H1 (cell line): ENCODE measurements at regions not wholly inside any gene's neighbourhood (a gene's known extent, or its start where the extent isn't known, plus 50 kb on each side); places are given as distances from the start of the nearest gene placed in this dataset.

Experiments
- CTCF ChIA-PET: fragments of 300-600 bp; sonication (Branson Sonifier 250); formaldehyde crosslinking; loops from one replicate; lab custom pipeline; 2021; ENCODE audit not compliant: partially characterized antibody; lab: Charles Lee
- POLR2A ChIA-PET: fragments of 300-600 bp; sonication (Branson Sonifier 250); formaldehyde crosslinking; loops from one replicate; lab custom pipeline; 2021; ENCODE audit warnings: inconsistent platforms; ENCODE audit not compliant: partially characterized antibody; lab: Charles Lee
- DNase-seq, 2 experiments: peaks; one replicate each; pipeline versions ENCODE4 v3.0.0 to v3.0.0-alpha.2; 2010 to 2022; ENCODE audit warnings: low spot score in 2 of 2, low read depth in 1 of 2, mixed read lengths in 1 of 2
- FAIRE-seq: peaks from 2 replicates; lab custom pipeline; 2011; peaks lifted over from hg19 to GRCh38; lab: Jason Lieb, UNC
- H2AFZ ChIP-seq: 2 replicates; pipeline ENCODE4 v1.8.1; 2012; ENCODE audit warnings: low read length, inconsistent platforms
- H2AK5ac ChIP-seq: 2 replicates; pipeline ENCODE4 v1.6.1; 2013; ENCODE audit warnings: low read depth, low read length
- H2BK120ac ChIP-seq: replicated peaks from 2 replicates; pipeline ENCODE3; 2013; ENCODE audit warnings: low read depth, low read length, inconsistent platforms
- H2BK12ac ChIP-seq: 2 replicates; pipeline ENCODE4 v1.6.1; 2013; ENCODE audit warnings: low read depth, low read length
- H2BK15ac ChIP-seq: 2 replicates; pipeline ENCODE4 v1.6.1; 2013; ENCODE audit warnings: low read length
- H2BK20ac ChIP-seq: 2 replicates; pipeline ENCODE4 v1.6.1; 2013; ENCODE audit warnings: low read length
- H2BK5ac ChIP-seq: 2 replicates; pipeline ENCODE4 v1.6.1; 2013; ENCODE audit warnings: low read depth, low read length
- H3K14ac ChIP-seq: 2 replicates; pipeline ENCODE4 v1.6.1; 2013; ENCODE audit warnings: inconsistent platforms; ENCODE audit not compliant: insufficient read length
- H3K18ac ChIP-seq: 2 replicates; pipeline ENCODE4 v1.6.1; 2013; ENCODE audit warnings: low read length; ENCODE audit errors: extremely low read depth
- H3K23ac ChIP-seq: 2 replicates; pipeline ENCODE4 v1.6.1; 2013; ENCODE audit warnings: inconsistent platforms; ENCODE audit not compliant: insufficient read length
- H3K23me2 ChIP-seq: 2 replicates; pipeline ENCODE4 v1.6.1; 2013; ENCODE audit warnings: low read depth, low read length
- H3K27ac ChIP-seq: 2 replicates; pipeline ENCODE4 v1.6.1; 2011; ENCODE audit warnings: low read depth, low read length, inconsistent platforms
- H3K27me3 ChIP-seq, 4 experiments: replicated peaks in 1 of 4; 1 replicate in 1 of 4; 2 replicates in 3 of 4; pipeline versions ENCODE4 v1.6.1 to v1.8.1; 2011 to 2013; ENCODE audit warnings: low read length in 3 of 4, mild to moderate bottlenecking in 3 of 4, inconsistent platforms in 2 of 4, mixed read lengths in 2 of 4, moderate library complexity in 1 of 4; ENCODE audit not compliant: control insufficient read depth in 3 of 4, insufficient read depth in 3 of 4; ENCODE audit errors: extremely low read depth in 1 of 4
- H3K36me3 ChIP-seq, 4 experiments: 2 replicates each; pipeline versions ENCODE4 v1.6.1 to v1.8.1; 2011 to 2013; ENCODE audit warnings: mild to moderate bottlenecking in 4 of 4, low read length in 3 of 4, moderate library complexity in 2 of 4, control low read depth in 1 of 4, inconsistent platforms in 1 of 4; ENCODE audit not compliant: insufficient read depth in 4 of 4, control insufficient read depth in 2 of 4
- H3K4ac ChIP-seq: replicated peaks from 2 replicates; pipeline ENCODE3; 2013; ENCODE audit warnings: low read length, low read depth, mixed read lengths, inconsistent platforms; ENCODE audit not compliant: insufficient read length
- H3K4me1 ChIP-seq, 4 experiments: replicated peaks in 1 of 4; 1 replicate in 1 of 4; 2 replicates in 3 of 4; pipeline versions ENCODE4 v1.6.1 to v1.8.1; 2011 to 2013; ENCODE audit warnings: low read length in 3 of 4, inconsistent platforms in 2 of 4, mixed read lengths in 1 of 4; ENCODE audit not compliant: insufficient read depth in 4 of 4, control insufficient read depth in 3 of 4
- H3K4me2 ChIP-seq, 2 experiments: 2 replicates each; pipeline versions ENCODE4 v1.6.1 to v1.8.1; 2011 to 2013; ENCODE audit warnings: low read depth in 2 of 2, low read length in 2 of 2, control low read depth in 1 of 2, inconsistent platforms in 1 of 2, mild to moderate bottlenecking in 1 of 2; ENCODE audit not compliant: insufficient read depth in 1 of 2
- H3K4me3 ChIP-seq, 4 experiments: fragments of 200-600, 300-600 bp in 1 of 4; sonication (generic), shearing (Covaris generic), sonication (Bioruptor Twin) in 1 of 4; 2 replicates each; pipeline versions ENCODE4 v1.5.1 to v1.8.1; 2011 to 2016; ENCODE audit warnings: low read length in 4 of 4, low read depth in 3 of 4, control low read depth in 2 of 4, inconsistent platforms in 2 of 4, mild to moderate bottlenecking in 2 of 4, mixed read lengths in 1 of 4, moderate library complexity in 1 of 4; ENCODE audit not compliant: insufficient read depth in 2 of 4; ENCODE audit errors: extremely low read depth in 1 of 4
- H3K56ac ChIP-seq: replicated peaks from 2 replicates; pipeline ENCODE3; 2013; ENCODE audit warnings: low read depth, mild to moderate bottlenecking, mixed read lengths, low read length, inconsistent platforms; ENCODE audit not compliant: insufficient read length
- H3K79me1 ChIP-seq: 2 replicates; pipeline ENCODE4 v1.6.1; 2013; ENCODE audit warnings: low read depth, low read length, control low read depth
- H3K79me2 ChIP-seq, 2 experiments: 2 replicates each; pipeline versions ENCODE4 v1.6.1 to v1.8.1; 2012 to 2013; ENCODE audit warnings: low read length in 2 of 2, mild to moderate bottlenecking in 2 of 2, inconsistent platforms in 1 of 2; ENCODE audit not compliant: insufficient read depth in 2 of 2, control insufficient read depth in 1 of 2
- H3K9ac ChIP-seq, 4 experiments: replicated peaks in 1 of 4; 1 replicate in 1 of 4; 2 replicates in 3 of 4; pipeline versions ENCODE4 v1.6.1 to v1.8.1; 2011 to 2013; ENCODE audit warnings: low read depth in 3 of 4, low read length in 3 of 4, control low read depth in 2 of 4, mild to moderate bottlenecking in 2 of 4, moderate library complexity in 2 of 4, inconsistent platforms in 1 of 4; ENCODE audit errors: extremely low read depth in 1 of 4
- H3K9me3 ChIP-seq, 2 experiments: 2 replicates each; pipeline versions ENCODE4 v1.6.1 to v1.8.1; 2012 to 2013; ENCODE audit warnings: mild to moderate bottlenecking in 2 of 2, moderate library complexity in 2 of 2, control low read depth in 1 of 2, inconsistent platforms in 1 of 2, low read depth in 1 of 2, low read length in 1 of 2, mixed read lengths in 1 of 2; ENCODE audit not compliant: insufficient read depth in 2 of 2
- H4K20me1 ChIP-seq, 2 experiments: replicated peaks in 1 of 2; 2 replicates each; pipeline versions ENCODE3 to v1.8.1; 2011 to 2013; ENCODE audit warnings: inconsistent platforms in 2 of 2, low read length in 2 of 2, mild to moderate bottlenecking in 1 of 2; ENCODE audit not compliant: insufficient read depth in 2 of 2, control insufficient read depth in 1 of 2
- H4K5ac ChIP-seq: 2 replicates; pipeline ENCODE4 v1.6.1; 2013; ENCODE audit warnings: low read length, low read depth, mixed read lengths, inconsistent platforms; ENCODE audit not compliant: insufficient read length
- H4K8ac ChIP-seq: 2 replicates; pipeline ENCODE4 v1.8.0; 2013; ENCODE audit warnings: mild to moderate bottlenecking, moderate library complexity, low read length, inconsistent platforms; ENCODE audit not compliant: insufficient read depth; ENCODE audit errors: extremely low read depth
- H4K91ac ChIP-seq: replicated peaks from 2 replicates; pipeline ENCODE3; 2013; ENCODE audit warnings: low read length, mixed read lengths, inconsistent platforms; ENCODE audit not compliant: insufficient read length
- CREB1 ChIP-seq: IDR thresholded peaks from 2 replicates; pipeline ENCODE4 v1.6.1; 2012; ENCODE audit warnings: inconsistent platforms
- EP300 ChIP-seq, 2 experiments: IDR thresholded peaks; 1 replicate in 1 of 2; 2 replicates in 1 of 2; pipeline ENCODE4 v1.6.1; 2011 to 2012; ENCODE audit warnings: low read depth in 2 of 2, low read length in 2 of 2, mild to moderate bottlenecking in 2 of 2, borderline replicate concordance in 1 of 2, inconsistent platforms in 1 of 2, moderate library complexity in 1 of 2
- GABPA ChIP-seq: IDR thresholded peaks from 2 replicates; pipeline ENCODE4 v1.6.1; 2011; ENCODE audit warnings: mild to moderate bottlenecking, low read length, moderate library complexity, borderline replicate concordance; ENCODE audit not compliant: insufficient read depth
- HDAC2 ChIP-seq, 2 experiments: fragments of 300-600 bp in 1 of 2; sonication (generic) in 1 of 2; IDR thresholded peaks; 2 replicates each; pipeline ENCODE4 v1.6.1; 2011 to 2012; ENCODE audit warnings: low read depth in 2 of 2, low read length in 2 of 2, mild to moderate bottlenecking in 2 of 2, moderate library complexity in 2 of 2, borderline replicate concordance in 1 of 2, inconsistent platforms in 1 of 2
- KDM1A ChIP-seq: fragments of 200-600, 300-600 bp; sonication (generic); IDR thresholded peaks from 2 replicates; pipeline ENCODE4 v1.7.1; 2016; ENCODE audit warnings: mild to moderate bottlenecking, low read length, borderline replicate concordance
- RAD21 ChIP-seq, 2 experiments: IDR thresholded peaks in 1 of 2; conservative IDR thresholded peaks in 1 of 2; 2 replicates each; pipeline ENCODE4 v1.6.1; 2011; ENCODE audit warnings: low read depth in 2 of 2, low read length in 2 of 2, improper control_type of control experiment in 1 of 2, inconsistent platforms in 1 of 2, mild to moderate bottlenecking in 1 of 2, moderate library complexity in 1 of 2
- SAP30 ChIP-seq: fragments of 300-600 bp; sonication (generic); IDR thresholded peaks from 2 replicates; pipeline ENCODE4 v1.7.1; 2012; ENCODE audit warnings: low read length, moderate library complexity, mild to moderate bottlenecking, inconsistent platforms; ENCODE audit not compliant: insufficient read depth, insufficient replicate concordance
- WGBS, 2 experiments: shearing (Covaris generic) in 1 of 2; methylation state at CpG; one replicate each; pipeline versions ENCODE4 v1.1.6 to v1.1.7; 2013 to 2015; ENCODE audit warnings: low lambda C conversion rate in 2 of 2, mixed read lengths in 2 of 2, inconsistent platforms in 1 of 2, low coverage in 1 of 2, missing lambda C conversion rate in 1 of 2; ENCODE audit not compliant: insufficient replicate concordance in 2 of 2, insufficient coverage in 1 of 2, insufficient read length in 1 of 2; ENCODE audit errors: extremely low coverage in 1 of 2, missing lambda C conversion rate in 1 of 2; 5-methylcytosine and 5-hydroxymethylcytosine counted together

GRCh38 chr3:173238091-173238490, 97.1 kb upstream of the SPATA16 start:
- Histone ChIP-seq H3K9ac (no peak overlapping the region; a peak in 1 of 7 replicates), H4K20me1 (no peaks in the 10 kb centered on the region), H3K27ac (no peak overlapping the region), H3K4me2 (no peak overlapping the region), H3K79me1 (no peaks in the 10 kb centered on the region), H3K79me2 (no peaks in the 10 kb centered on the region), H3K4me1 (no peaks in the 10 kb centered on the region), H2AK5ac (no peak overlapping the region), H3K23ac (no peak overlapping the region), H3K14ac (no peak overlapping the region), H3K56ac (no peak overlapping the region), H2BK120ac (no peak overlapping the region), H3K4me3 (no peak overlapping the region), H3K18ac (no peak overlapping the region), H2BK15ac (no peak overlapping the region), H4K5ac (no peak overlapping the region), H2BK12ac (peak overlapping the region; percentile 7; the same call in 1 of the 2 replicates), H2BK20ac (no peak overlapping the region), H3K4ac (no peak overlapping the region), H3K23me2 (no peaks in the 10 kb centered on the region), H4K8ac (no peak overlapping the region), H3K27me3 (no peaks in the 10 kb centered on the region), H4K91ac (no peak overlapping the region), H2AFZ (peak overlapping the region; percentile 98), H3K36me3 (no peaks in the 10 kb centered on the region), H3K9me3 (no peaks in the 10 kb centered on the region), H2BK5ac (0 out of 2 replicates have a peak overlapping the region, but pooled peaks have one; percentile 44)
- ChIA-PET CTCF (no interaction called here), POLR2A (no interaction called here)
- WGBS, 2 experiments, result 93% methylated on average over 3 of the region's 3 CpGs; no CpG with 5 or more reads in 1 of the 2 experiments
- no peak for DNase-seq
- no peak for FAIRE-seq
- TF ChIP-seq GABPA (no peak), EP300 (IDR thresholded peaks at IDR 0.05; ENCODE audit: borderline replicate concordance in 1 of 2, low read depth in 2 of 2, low read length in 2 of 2) (no peak), RAD21 (IDR thresholded peaks at IDR 0.05 in 1 of 2, conservative IDR thresholded peaks at IDR 0.05 in 1 of 2; ENCODE audit: low read depth in 2 of 2, low read length in 2 of 2) (no peak), HDAC2 (IDR thresholded peaks at IDR 0.05; ENCODE audit: borderline replicate concordance in 1 of 2, low read depth in 2 of 2, low read length in 2 of 2) (no peak), SAP30 (no peak), KDM1A (no peak), CREB1 (no peak)
